WTC11 (cell line): ENCODE measurements at regions not wholly inside any gene's neighbourhood (a gene's known extent, or its start where the extent isn't known, plus 50 kb on each side); places are given as distances from the start of the nearest gene placed in this dataset.
"Not testable (repeated sequence)": the region's sequence is repeated elsewhere in the genome, so short reads cannot be mapped to it uniquely, and the experiment has no call there.

Experiments
- ATAC-seq: fragments of 200-7000 bp; cut with Tn5 transposase; 2 replicates; pipeline ENCODE4 v1.10.0; 2021; ENCODE audit warnings: mild to moderate bottlenecking, moderate library complexity
- CTCF ChIA-PET: fragments of 300-600 bp; sonication (Branson Sonifier 250); formaldehyde crosslinking; loops from one replicate; lab custom pipeline; 2021; ENCODE audit warnings: antibody characterized with exemption; lab: Charles Lee
- POLR2A ChIA-PET: fragments of 350-600 bp; sonication (Branson Sonifier 250); formaldehyde crosslinking; loops from one replicate; lab custom pipeline; 2021; ENCODE audit warnings: antibody characterized with exemption; lab: Charles Lee
- DNase-seq: peaks from one replicate; pipeline ENCODE4 v3.0.0; 2021; ENCODE audit warnings: low spot score
- H3K27ac Mint-ChIP-seq: 2 replicates; pipeline ENCODE4 v1.8.0; 2021; ENCODE audit warnings: mixed read lengths
- H3K27me3 Mint-ChIP-seq: 2 replicates; pipeline ENCODE4 v1.8.0; 2021; ENCODE audit warnings: low read depth, mild to moderate bottlenecking, moderate library complexity, mixed read lengths
- H3K36me3 Mint-ChIP-seq: 2 replicates; pipeline ENCODE4 v1.8.0; 2021; ENCODE audit warnings: mixed read lengths
- H3K4me1 Mint-ChIP-seq: 2 replicates; pipeline ENCODE4 v1.8.0; 2022; ENCODE audit warnings: mixed read lengths
- H3K4me3 Mint-ChIP-seq: 2 replicates; pipeline ENCODE4 v1.8.0; 2021; ENCODE audit warnings: mild to moderate bottlenecking, moderate library complexity, mixed read lengths
- H3K9me3 Mint-ChIP-seq: 2 replicates; pipeline ENCODE4 v1.8.0; 2021; ENCODE audit warnings: mixed read lengths
- E2F1 ChIP-seq: sonication (generic); formaldehyde crosslinking; IDR thresholded peaks from 2 replicates; pipeline ENCODE4 v1.8.0; 2022; ENCODE audit warnings: mild to moderate bottlenecking, missing genetic modification reagents
- E2F5 ChIP-seq: sonication (generic); formaldehyde crosslinking; IDR thresholded peaks from 2 replicates; pipeline ENCODE4 v1.8.1; 2022; ENCODE audit warnings: mild to moderate bottlenecking, moderate library complexity, missing genetic modification reagents
- ETV6 ChIP-seq: sonication (generic); formaldehyde crosslinking; IDR thresholded peaks from 2 replicates; pipeline ENCODE4 v1.8.1; 2022; ENCODE audit warnings: mild to moderate bottlenecking, missing genetic modification reagents
- FOXK1 ChIP-seq: sonication (generic); formaldehyde crosslinking; IDR thresholded peaks from 2 replicates; pipeline ENCODE4 v1.8.0; 2022; ENCODE audit warnings: mild to moderate bottlenecking, moderate library complexity, missing genetic modification reagents
- JUN ChIP-seq: sonication (generic); formaldehyde crosslinking; IDR thresholded peaks from 2 replicates; pipeline ENCODE4 v1.8.0; 2023; ENCODE audit warnings: mild to moderate bottlenecking, missing genetic modification reagents
- MLX ChIP-seq: sonication (generic); formaldehyde crosslinking; IDR thresholded peaks from 2 replicates; pipeline ENCODE4 v1.8.1; 2023; ENCODE audit warnings: mild to moderate bottlenecking, missing genetic modification reagents, moderate library complexity
- NFYB ChIP-seq: sonication (generic); formaldehyde crosslinking; conservative IDR thresholded peaks from 2 replicates; pipeline ENCODE4 v1.8.0; 2022; ENCODE audit warnings: low read depth, missing genetic modification reagents
- NR1H2 ChIP-seq: sonication (generic); formaldehyde crosslinking; IDR thresholded peaks from 2 replicates; pipeline ENCODE4 v1.9.0; 2021; ENCODE audit warnings: mild to moderate bottlenecking, moderate library complexity, missing genetic modification reagents
- NR3C1 ChIP-seq: sonication (generic); formaldehyde crosslinking; conservative IDR thresholded peaks from 2 replicates; pipeline ENCODE4 v1.8.1; 2023; ENCODE audit warnings: low read depth, mild to moderate bottlenecking, missing genetic modification reagents
- RELA ChIP-seq: sonication (generic); formaldehyde crosslinking; IDR thresholded peaks from 2 replicates; pipeline ENCODE4 v1.8.1; 2022; ENCODE audit warnings: missing genetic modification reagents, mild to moderate bottlenecking, borderline replicate concordance
- SMAD3 ChIP-seq: sonication (generic); formaldehyde crosslinking; IDR thresholded peaks from 2 replicates; pipeline ENCODE4 v1.8.0; 2022; ENCODE audit warnings: missing genetic modification reagents, mild to moderate bottlenecking, borderline replicate concordance
- TEAD4 ChIP-seq: sonication (generic); formaldehyde crosslinking; IDR thresholded peaks from 2 replicates; pipeline ENCODE4 v1.8.0; 2022; ENCODE audit warnings: mild to moderate bottlenecking, missing genetic modification reagents
- TP53 ChIP-seq: sonication (generic); formaldehyde crosslinking; IDR thresholded peaks from 2 replicates; pipeline ENCODE4 v1.8.1; 2023; ENCODE audit warnings: mild to moderate bottlenecking, missing genetic modification reagents
- ZNF232 ChIP-seq: sonication (generic); formaldehyde crosslinking; IDR thresholded peaks from 2 replicates; pipeline ENCODE4 v1.8.0; 2022; ENCODE audit warnings: mild to moderate bottlenecking, missing genetic modification reagents
- ZNF416 ChIP-seq: fragments of 250-450 bp; sonication (Bioruptor Pico); IDR thresholded peaks from 2 replicates; pipeline ENCODE4 v1.9.0; 2021; ENCODE audit warnings: mild to moderate bottlenecking, inconsistent platforms
- ZNF423 ChIP-seq: fragments of 250-450 bp; sonication (Bioruptor Pico); IDR thresholded peaks from 2 replicates; pipeline ENCODE4 v2.1.2; 2022; ENCODE audit warnings: mild to moderate bottlenecking, moderate library complexity
- ZSCAN18 ChIP-seq: fragments of 250-450 bp; sonication (Bioruptor Pico); IDR thresholded peaks from 2 replicates; pipeline ENCODE4 v2.1.2; 2022; ENCODE audit warnings: mild to moderate bottlenecking, moderate library complexity

GRCh38 chr7:86391813-86392212, 251.9 kb upstream of the GRM3 start (continued):
- TF ChIP-seq E2F1 (CRISPR knock-in tag), result no peak

- H3K27ac Mint-ChIP-seq, DNase-seq, CTCF ChIA-PET, ATAC-seq, H3K4me1 Mint-ChIP-seq, H3K4me3 Mint-ChIP-seq, POLR2A ChIA-PET, H3K27me3 Mint-ChIP-seq: not testable (repeated sequence)
- peaks cover 36% of the 10 kb centered on the region for H3K36me3 Mint-ChIP-seq
- H3K9me3 Mint-ChIP-seq, result peaks cover 67% of the 10 kb centered on the region
Observed at GRCh38 chr7:86375602-86376001, 268.1 kb upstream of the GRM3 start.

GRCh38 chr7:86372262-86372661, 271.4 kb upstream of the GRM3 start:
- H3K4me3 Mint-ChIP-seq, result no peak overlapping the region
- CTCF ChIA-PET, result interaction anchor here (0.9 kb wide), 1 partner anchor 1186 kb away, joined by 3 read pairs; the partner anchor contains the start of gene SEMA3D
- ATAC-seq, result no peak
- no peak for DNase-seq
- POLR2A ChIA-PET, result no interaction called here
- TF ChIP-seq MLX (CRISPR knock-in tag), result no peak
- TF ChIP-seq ZNF423 (CRISPR knock-in tag), result no peak
- TF ChIP-seq TEAD4 (CRISPR knock-in tag), result no peak
- peaks cover 46% of the 10 kb centered on the region for H3K9me3 Mint-ChIP-seq
- no peaks in the 10 kb centered on the region for H3K4me1 Mint-ChIP-seq
- no peaks in the 10 kb centered on the region for H3K27me3 Mint-ChIP-seq
- H3K27ac Mint-ChIP-seq, result no peak overlapping the region
- peaks cover 29% of the 10 kb centered on the region for H3K36me3 Mint-ChIP-seq

- H3K4me3 Mint-ChIP-seq, result no peak overlapping the region
- ATAC-seq (no peak), DNase-seq (no peak)
- H3K27ac Mint-ChIP-seq, result no peak overlapping the region
- no peaks in the 10 kb centered on the region for H3K27me3 Mint-ChIP-seq
- H3K36me3 Mint-ChIP-seq, result no peaks in the 10 kb centered on the region
- CTCF ChIA-PET, result no interaction called here
- peaks cover 7% of the 10 kb centered on the region for H3K9me3 Mint-ChIP-seq
- H3K4me1 Mint-ChIP-seq, result peaks cover 7% of the 10 kb centered on the region
- TF ChIP-seq FOXK1 (CRISPR knock-in tag), result no peak
- TF ChIP-seq ETV6 (CRISPR knock-in tag), result no peak
- TF ChIP-seq ZNF416 (CRISPR knock-in tag), result no peak
- TF ChIP-seq RELA (CRISPR knock-in tag), result no peak
- TF ChIP-seq JUN (CRISPR knock-in tag), result no peak
- TF ChIP-seq SMAD3 (CRISPR knock-in tag), result no peak
- no peak for TF ChIP-seq ZSCAN18 (CRISPR knock-in tag)
- no peak for TF ChIP-seq NR1H2
- TF ChIP-seq ZNF232 (CRISPR knock-in tag), result no peak
- no peak for TF ChIP-seq E2F5
- no peak for TF ChIP-seq NR3C1
- TF ChIP-seq NFYB (CRISPR knock-in tag), result no peak
- no peak for TF ChIP-seq TP53 (CRISPR knock-in tag)
- POLR2A ChIA-PET, result no interaction called here
Observed at GRCh38 chr7:86366946-86367345, 276.8 kb upstream of the GRM3 start.
